Activated CD4-positive, alpha-beta T cell treated with anti-CD3 and anti-CD28 coated beads for 24 hours (primary cell): ENCODE measurements at regions not wholly inside any gene's neighbourhood (a gene's known extent, or its start where the extent isn't known, plus 50 kb on each side); places are given as distances from the start of the nearest gene placed in this dataset.
A peak's percentile ranks its signal among the peaks of the same experiment; 100 is the strongest.
"Not testable (repeated sequence)": the region's sequence is repeated elsewhere in the genome, so short reads cannot be mapped to it uniquely, and the experiment has no call there.

Source experiments
- DNase-seq, 2 donors: peaks; one replicate each; pipeline ENCODE4 v3.0.0-alpha.2; 2020; ENCODE audit warnings: low read depth in 2 of 2

DNA sequence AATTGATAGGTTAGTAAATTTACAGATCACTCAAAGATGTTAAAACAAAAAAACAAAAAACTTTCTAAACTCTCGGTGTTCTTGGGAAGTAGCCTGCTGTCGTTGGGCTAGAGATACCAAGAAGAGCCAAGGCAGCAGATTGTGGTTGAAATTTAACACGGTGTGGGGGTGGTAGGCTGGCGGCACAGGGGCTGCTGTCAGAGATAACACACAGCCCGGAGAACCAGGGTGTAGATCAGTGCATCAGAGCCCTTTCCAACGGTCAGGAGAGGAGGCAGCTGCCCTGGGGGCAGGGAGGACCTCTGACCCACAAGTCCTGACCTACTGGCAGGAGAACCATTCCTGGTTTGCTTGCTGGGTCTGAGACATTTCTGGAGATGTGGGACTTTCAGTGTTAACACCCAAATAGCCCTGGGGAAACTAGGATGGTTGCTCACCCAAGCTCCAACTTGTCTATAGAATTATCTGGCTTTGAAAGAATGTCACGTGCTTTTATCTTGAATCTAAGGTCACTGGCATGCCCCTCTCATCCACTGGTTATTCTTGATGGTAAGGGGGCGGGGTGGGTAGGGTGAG lies 205.2 kb upstream of the PLGLB2 start:
- peak; percentile 17 to 32 for DNase-seq

GRCh38 chr2:87543797-87544196 lies 204.1 kb upstream of the PLGLB2 start:
- DNase-seq: not testable (repeated sequence)

DNA sequence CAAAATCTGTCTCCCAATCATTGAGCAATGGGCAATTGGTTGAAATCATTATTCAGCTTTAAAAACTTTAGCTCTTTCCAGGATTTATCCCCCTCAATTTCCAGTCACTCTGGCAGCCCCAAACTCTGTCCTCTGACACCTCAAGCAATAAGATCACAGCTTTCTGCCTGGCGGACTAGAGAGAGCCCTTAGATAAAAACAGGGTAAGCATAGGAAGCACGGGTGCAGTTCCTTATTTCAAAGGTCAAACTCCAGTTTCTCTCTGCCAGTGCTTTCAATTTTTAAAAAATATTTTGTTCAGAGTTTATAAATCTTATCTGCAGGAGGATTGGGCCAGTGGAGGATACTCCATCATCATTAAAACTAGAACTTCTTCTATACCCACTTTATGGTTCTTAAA lies 200.8 kb upstream of the PLGLB2 start:
- DNase-seq: not testable (repeated sequence)

DNA sequence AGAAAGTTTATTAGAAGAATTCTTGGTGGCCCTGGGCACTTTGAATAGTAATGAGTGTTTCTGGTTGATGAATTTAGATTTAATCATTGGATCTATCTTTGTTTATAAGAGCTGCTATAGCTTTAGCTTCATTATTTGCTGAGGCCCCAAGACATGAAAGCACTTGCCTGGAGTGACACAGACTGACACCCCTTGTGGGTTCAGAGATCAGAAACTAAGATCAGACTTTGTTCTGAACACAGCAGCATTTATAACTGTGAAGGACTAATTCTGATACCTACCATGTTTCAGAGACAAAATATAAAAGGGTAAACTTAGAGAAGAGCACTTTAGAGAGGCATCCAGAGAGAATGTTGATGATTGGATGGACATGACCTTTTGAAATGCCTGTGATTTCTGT lies 199.9 kb upstream of the PLGLB2 start:
- not testable (repeated sequence) for DNase-seq

GRCh38 chr2:87548681-87549536 lies 199.0 kb upstream of the PLGLB2 start:
- DNase-seq: not testable (repeated sequence)

DNA sequence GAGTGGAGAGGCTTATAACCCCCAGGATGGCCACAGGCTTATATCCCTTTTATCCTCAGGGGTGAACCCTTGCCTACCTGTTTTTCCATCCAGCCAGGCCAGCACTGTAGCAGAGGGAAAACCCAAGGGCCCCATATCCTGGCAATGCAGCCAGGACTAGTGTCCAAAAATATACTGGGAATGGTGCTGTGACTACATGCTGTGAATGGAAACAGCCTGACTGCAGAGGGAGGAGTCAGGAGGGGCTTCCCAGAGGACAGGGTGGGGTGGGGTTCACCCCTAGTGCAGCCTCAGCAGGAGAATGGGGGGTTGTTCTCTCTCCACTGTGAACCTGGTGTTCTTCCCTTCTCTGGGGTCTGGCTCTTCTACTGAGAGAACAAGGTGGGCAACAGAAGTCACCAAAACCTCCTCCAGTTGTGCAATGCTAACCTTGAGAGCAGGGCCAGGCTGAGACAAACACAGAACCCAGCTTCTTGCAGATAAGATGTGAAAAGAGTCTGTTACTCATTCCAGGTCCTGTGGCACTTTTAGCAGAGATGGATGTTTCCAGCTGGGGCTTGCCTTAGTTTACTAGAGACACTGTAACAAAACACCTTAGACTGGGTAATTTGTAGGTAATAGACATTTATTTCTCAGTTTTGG lies 198.2 kb upstream of the PLGLB2 start:
- not testable (repeated sequence) for DNase-seq

DNA sequence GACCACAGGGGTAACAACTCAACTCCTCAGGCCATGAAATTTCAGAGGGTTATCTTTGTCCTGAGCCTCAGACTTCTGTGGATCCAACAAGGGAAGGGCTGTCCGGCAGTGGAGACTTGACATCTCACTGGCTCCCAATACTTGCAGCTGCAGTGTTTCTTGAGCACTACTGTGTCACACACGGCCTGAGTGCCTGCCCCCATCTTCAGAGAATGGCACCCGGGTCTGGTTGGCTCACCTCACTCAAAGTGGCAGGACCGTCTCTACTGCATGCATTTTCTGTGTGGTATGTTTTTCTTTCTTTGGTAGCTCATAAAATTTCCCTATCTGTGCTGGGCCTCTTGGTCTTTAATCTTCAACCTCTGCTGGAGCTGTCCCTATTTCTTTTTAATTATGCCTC lies 193.2 kb upstream of the PLGLB2 start:
- not testable (repeated sequence) for DNase-seq

GRCh38 chr2:87555082-87555481 lies 192.8 kb upstream of the PLGLB2 start:
- DNase-seq: peak in 1 of 2 donors; percentile 28

DNA sequence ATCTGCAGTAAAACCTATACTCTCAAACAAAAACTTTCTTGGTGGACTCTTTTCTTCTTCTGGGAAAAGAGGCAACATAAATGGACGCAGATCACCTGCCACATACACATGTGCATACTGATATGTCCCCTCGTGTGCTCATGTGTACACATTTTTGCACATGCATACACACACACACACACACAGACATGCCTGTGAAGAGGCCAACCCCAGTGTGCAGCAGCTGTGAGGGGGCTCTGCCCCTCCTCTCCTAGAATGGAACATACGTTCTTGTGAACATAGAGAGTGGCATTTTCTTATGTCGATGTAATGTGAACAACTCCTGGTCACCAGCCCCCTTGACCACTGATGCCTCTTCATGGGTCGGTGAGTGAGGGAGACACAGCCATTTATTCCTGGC lies 188.9 kb upstream of the PLGLB2 start:
- DNase-seq: not testable (repeated sequence)

DNA sequence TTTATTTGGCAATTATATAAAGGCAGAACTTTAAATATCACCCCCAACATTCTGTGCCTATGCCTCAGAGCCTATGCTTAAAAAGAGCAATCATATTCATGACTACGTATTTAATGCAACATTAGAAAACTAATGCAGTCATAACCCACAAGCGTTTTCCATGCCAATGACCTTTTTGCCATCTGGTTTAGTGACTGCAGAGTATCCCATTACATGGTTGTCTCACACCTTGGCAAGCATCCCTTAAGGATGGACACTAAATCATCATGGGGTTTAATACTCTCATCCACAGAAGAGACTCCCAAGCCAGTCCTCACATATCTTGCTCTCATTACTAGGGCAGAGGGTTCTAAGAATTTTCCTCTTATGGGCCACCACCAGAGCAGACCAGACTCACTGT lies 188.2 kb upstream of the PLGLB2 start:
- DNase-seq: not testable (repeated sequence)

- not testable (repeated sequence) for DNase-seq
Observed at GRCh38 chr2:87565116-87565515, 182.8 kb upstream of the PLGLB2 start.

- DNase-seq: not testable (repeated sequence)
Observed at GRCh38 chr2:87566531-87566930, 181.4 kb upstream of the PLGLB2 start.

DNA sequence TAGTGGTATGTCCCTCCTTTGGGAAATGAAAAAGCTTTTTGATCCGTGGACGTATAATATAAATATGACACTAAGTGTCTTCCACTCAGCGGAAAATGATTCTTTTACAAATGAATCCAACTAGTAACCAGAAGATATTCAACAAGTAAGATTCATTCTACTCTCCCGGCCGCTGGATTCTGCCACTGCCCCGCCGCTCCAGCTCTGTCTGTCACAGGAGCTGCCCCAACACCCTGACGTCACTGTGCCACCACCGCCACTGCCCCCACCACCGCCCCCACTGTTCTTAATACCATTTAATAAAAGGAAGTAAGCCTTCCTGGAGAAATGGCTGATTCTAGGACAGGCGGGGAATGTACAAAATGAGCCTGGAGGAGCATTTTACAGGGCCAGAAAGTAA lies 180.8 kb upstream of the PLGLB2 start:
- not testable (repeated sequence) for DNase-seq

DNA sequence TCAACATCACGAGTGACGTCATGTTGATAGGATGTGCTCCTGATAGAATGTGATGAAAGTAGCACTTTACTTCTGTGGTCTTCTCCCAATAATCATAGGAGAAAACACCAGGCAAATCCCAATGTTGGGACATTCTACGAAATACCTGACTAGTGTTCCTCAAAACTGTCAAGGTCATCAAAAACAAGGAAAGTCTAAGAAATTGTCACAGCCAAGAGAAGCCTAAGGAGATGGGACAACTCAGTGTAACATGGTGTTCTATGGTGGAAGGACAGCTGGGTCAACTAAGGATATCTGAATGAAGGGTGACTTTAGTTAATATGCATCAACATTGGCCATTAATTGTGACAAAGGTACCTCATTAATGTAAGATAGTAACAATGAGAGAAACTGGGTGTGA lies 180.0 kb upstream of the PLGLB2 start:
- DNase-seq: not testable (repeated sequence)

GRCh38 chr2:87568554-87569278 lies 179.2 kb upstream of the PLGLB2 start:
- not testable (repeated sequence) for DNase-seq

DNA sequence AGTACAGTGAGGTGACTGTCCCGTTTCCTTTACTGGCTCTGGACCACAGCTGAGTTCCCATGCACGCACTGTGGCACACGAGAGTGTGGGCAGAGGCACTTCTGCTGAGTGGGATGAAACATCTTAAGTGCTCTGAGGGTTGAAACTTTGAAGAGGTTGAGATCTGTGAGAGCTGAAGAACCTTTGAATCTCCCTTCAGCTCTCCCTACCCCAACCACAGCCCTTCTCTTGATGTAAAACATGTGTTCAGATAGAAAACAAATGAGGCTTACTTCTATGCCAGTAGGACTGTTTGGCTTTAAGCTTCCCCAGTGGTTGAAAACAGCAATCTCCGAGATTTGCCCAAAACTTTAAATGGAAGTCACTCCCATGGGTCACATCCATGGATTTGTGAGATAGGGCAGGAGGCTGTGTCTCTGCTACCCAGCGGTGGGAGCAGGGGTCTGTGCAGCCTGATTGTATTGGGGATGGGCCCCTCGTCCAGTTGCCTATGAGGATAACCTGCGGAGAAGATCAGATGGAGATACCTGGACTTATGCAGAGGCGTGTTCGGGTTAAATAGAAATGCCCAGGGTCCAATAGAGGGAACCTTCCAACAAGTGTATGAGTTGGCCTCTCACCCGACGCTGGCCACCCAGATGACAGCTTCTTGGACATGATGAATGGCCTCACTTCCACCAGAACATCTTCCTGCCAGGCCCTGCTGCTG lies 178.0 kb upstream of the PLGLB2 start:
- not testable (repeated sequence) for DNase-seq

DNA sequence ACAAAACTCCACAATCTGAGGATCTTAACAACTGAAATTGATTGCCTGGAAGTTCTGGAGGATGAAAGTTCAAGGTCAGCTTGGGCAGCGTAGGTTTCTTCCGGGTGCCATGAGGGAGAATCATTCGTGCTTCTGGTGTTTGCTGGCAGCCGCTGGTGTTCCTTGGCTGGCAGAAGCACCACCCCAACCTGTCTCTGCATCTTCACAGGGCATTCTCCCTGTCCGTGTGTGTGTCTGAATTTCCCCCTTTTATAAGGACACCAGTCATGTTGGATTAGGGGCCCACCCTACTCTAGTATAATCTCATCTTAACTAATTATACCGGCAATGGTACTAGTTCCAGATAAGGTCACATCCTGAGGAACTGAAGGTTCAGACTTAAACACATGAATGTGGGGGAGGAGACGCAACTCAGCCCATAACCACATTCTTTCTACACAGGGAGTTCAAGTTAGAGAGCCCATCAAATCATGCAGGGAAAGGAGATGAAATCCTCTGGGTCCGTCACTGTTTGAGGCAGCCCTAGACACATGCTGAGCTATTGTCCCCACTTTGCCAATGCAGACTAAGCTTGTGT lies 175.9 kb upstream of the PLGLB2 start:
- DNase-seq: not testable (repeated sequence)

DNA sequence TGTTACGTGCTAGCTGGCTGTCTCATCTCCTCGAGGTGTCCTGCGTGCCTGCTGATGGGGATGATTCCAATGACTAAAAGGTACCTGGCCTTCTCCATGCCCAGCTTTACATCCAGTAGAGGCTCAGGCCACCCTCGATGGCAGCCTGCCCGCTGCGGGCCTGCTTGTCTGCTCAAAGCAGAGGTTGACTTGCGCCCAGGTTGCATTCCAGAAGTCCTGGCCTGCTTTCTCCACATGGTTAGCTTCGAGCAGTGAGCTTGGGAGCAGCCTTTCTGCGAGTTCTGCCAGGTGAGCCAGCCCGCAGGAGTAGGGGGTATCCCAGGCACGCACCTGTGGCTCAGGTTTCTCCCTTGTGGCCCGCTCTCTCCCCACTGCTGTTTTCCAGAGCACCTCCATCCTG lies 175.0 kb upstream of the PLGLB2 start:
- not testable (repeated sequence) for DNase-seq

GRCh38 chr2:87573386-87574192 lies 174.3 kb upstream of the PLGLB2 start:
- DNase-seq: not testable (repeated sequence)
